Keratinocyte (primary cell): ENCODE measurements at regions not wholly inside any gene's neighbourhood (a gene's known extent, or its start where the extent isn't known, plus 50 kb on each side); places are given as distances from the start of the nearest gene placed in this dataset.

Experiments
- DNase-seq: peaks from one replicate; pipeline ENCODE4 v3.0.0-alpha.2; 2011; ENCODE audit warnings: low read depth, missing footprints, low spot score
- FAIRE-seq: peaks from 2 replicates; lab custom pipeline; 2011; peaks lifted over from hg19 to GRCh38; lab: Jason Lieb, UNC
- H2AFZ ChIP-seq: 2 replicates; pipeline ENCODE4 v1.6.0; 2012; ENCODE audit warnings: low read length, control low read depth, inconsistent platforms; ENCODE audit not compliant: control insufficient read depth
- H3K27ac ChIP-seq: 2 replicates; pipeline ENCODE4 v1.5.1; 2011; ENCODE audit warnings: low read length; ENCODE audit not compliant: control insufficient read depth, insufficient read depth
- H3K27me3 ChIP-seq: 3 replicates; pipeline ENCODE4 v1.6.0; 2011; ENCODE audit warnings: low read length; ENCODE audit not compliant: control insufficient read depth, insufficient read depth; ENCODE audit errors: extremely low read depth
- H3K36me3 ChIP-seq, 2 experiments: 2 replicates in 1 of 2; 3 replicates in 1 of 2; pipeline ENCODE4 v1.5.1; 2011; ENCODE audit warnings: low read length in 2 of 2, mild to moderate bottlenecking in 1 of 2; ENCODE audit not compliant: control insufficient read depth in 2 of 2, insufficient read depth in 2 of 2; ENCODE audit errors: extremely low read depth in 1 of 2
- H3K4me1 ChIP-seq: 3 replicates; pipeline ENCODE4 v1.5.1; 2011; ENCODE audit warnings: low read length; ENCODE audit not compliant: control insufficient read depth, insufficient read depth; ENCODE audit errors: extremely low read depth
- H3K4me2 ChIP-seq: 3 replicates; pipeline ENCODE4 v1.6.0; 2011; ENCODE audit warnings: low read depth, low read length; ENCODE audit not compliant: control insufficient read depth, insufficient read depth; ENCODE audit errors: extremely low read depth
- H3K4me3 ChIP-seq, 3 experiments: fragments of 200-600 bp in 1 of 3; sonication (generic) in 1 of 3; 2 replicates in 2 of 3; 3 replicates in 1 of 3; pipeline ENCODE4 v1.5.1; 2011 to 2016; ENCODE audit warnings: low read length in 3 of 3, mild to moderate bottlenecking in 3 of 3, control low read depth in 2 of 3, inconsistent platforms in 1 of 3, low read depth in 1 of 3, mixed read lengths in 1 of 3, mixed run types in 1 of 3, moderate library complexity in 1 of 3; ENCODE audit not compliant: control insufficient read depth in 2 of 3, insufficient read depth in 2 of 3; ENCODE audit errors: extremely low read depth in 1 of 3
- H3K79me2 ChIP-seq: 2 replicates; pipeline ENCODE4 v1.6.0; 2012; ENCODE audit warnings: low read length; ENCODE audit not compliant: control insufficient read depth, insufficient read depth
- H3K9ac ChIP-seq: 3 replicates; pipeline ENCODE4 v1.6.0; 2011; ENCODE audit warnings: low read length; ENCODE audit not compliant: control insufficient read depth, insufficient read depth; ENCODE audit errors: extremely low read depth
- H3K9me1 ChIP-seq: 3 replicates; pipeline ENCODE4 v1.6.0; 2011; ENCODE audit warnings: low read length; ENCODE audit not compliant: control insufficient read depth, insufficient read depth; ENCODE audit errors: extremely low read depth
- H3K9me3 ChIP-seq: 2 replicates; pipeline ENCODE4 v1.5.1; 2012; ENCODE audit warnings: low read depth, low read length; ENCODE audit not compliant: control insufficient read depth
- H4K20me1 ChIP-seq: 3 replicates; pipeline ENCODE4 v1.6.0; 2011; ENCODE audit warnings: low read length; ENCODE audit not compliant: control insufficient read depth, insufficient read depth; ENCODE audit errors: extremely low read depth
- EZH2 ChIP-seq: IDR thresholded peaks from one replicate; pipeline ENCODE4 v1.6.1; 2012; ENCODE audit warnings: inconsistent platforms, mild to moderate bottlenecking, low read length, moderate library complexity
- dilution Hi-C: fragments of 300-500 bp; cut with MboI; formaldehyde crosslinking; loops from one replicate; pipeline ENCODE4 v1.7.0; 2020; ENCODE audit warnings: low sequenced_read_pairs; ENCODE audit not compliant: extremely low pct_ligation_motif_present
- TF ChIP-seq, protein P1 (sequence below), 3 experiments: IDR thresholded peaks in 1 of 3; conservative IDR thresholded peaks in 1 of 3; optimal IDR thresholded peaks in 1 of 3; 2 replicates in 2 of 3; 3 replicates in 1 of 3; pipeline versions ENCODE3 to v1.5.1; 2011; ENCODE audit warnings: low read length in 3 of 3, mild to moderate bottlenecking in 3 of 3, moderate library complexity in 2 of 3, control low read depth in 1 of 3, inconsistent platforms in 1 of 3; ENCODE audit not compliant: insufficient read depth in 2 of 3; ENCODE audit errors: extremely low read depth in 1 of 3

DNA sequence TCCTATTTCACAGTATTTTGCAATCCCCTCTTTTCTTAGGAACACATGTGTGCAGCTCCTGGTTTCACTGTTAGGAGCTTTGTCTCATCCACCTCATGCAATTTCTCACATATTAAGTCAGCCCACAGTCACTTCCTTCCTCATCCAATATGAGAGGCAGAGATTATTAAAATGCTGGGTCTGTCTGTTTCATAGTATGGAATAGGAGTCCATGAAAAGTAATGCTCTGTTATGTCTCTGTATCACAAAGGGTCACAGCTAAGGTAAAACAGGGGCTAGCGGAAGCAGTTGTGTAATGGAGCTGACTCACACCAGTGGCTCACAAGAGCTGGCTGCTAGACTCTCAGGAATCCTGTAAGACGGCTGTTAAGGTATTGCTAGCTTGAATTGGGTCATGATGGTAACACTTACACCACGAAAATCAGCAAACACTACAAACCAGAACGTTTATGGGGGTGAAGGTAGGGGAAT lies 216.5 kb downstream of the EFNB2 start:
- Histone ChIP-seq H4K20me1 (no peaks in the 10 kb centered on the region), H3K79me2 (no peaks in the 10 kb centered on the region), H3K36me3 (no peaks in the 10 kb centered on the region), H3K27me3 (no peaks in the 10 kb centered on the region), H3K9me3 (peaks cover 3% of the 10 kb centered on the region), H3K9me1 (no peaks in the 10 kb centered on the region), H3K4me3 (no peak overlapping the region), H3K27ac (peak overlapping the region; percentile 11), H2AFZ (peak overlapping the region; percentile 40), H3K9ac (no peak overlapping the region), H3K4me1 (peaks cover 9% of the 10 kb centered on the region), H3K4me2 (peak overlapping the region; percentile 33)
- FAIRE-seq (peak; percentile 98), DNase-seq (peak; percentile 35)
- dilution Hi-C loops, result no loop called here
- TF ChIP-seq, protein P1, sequence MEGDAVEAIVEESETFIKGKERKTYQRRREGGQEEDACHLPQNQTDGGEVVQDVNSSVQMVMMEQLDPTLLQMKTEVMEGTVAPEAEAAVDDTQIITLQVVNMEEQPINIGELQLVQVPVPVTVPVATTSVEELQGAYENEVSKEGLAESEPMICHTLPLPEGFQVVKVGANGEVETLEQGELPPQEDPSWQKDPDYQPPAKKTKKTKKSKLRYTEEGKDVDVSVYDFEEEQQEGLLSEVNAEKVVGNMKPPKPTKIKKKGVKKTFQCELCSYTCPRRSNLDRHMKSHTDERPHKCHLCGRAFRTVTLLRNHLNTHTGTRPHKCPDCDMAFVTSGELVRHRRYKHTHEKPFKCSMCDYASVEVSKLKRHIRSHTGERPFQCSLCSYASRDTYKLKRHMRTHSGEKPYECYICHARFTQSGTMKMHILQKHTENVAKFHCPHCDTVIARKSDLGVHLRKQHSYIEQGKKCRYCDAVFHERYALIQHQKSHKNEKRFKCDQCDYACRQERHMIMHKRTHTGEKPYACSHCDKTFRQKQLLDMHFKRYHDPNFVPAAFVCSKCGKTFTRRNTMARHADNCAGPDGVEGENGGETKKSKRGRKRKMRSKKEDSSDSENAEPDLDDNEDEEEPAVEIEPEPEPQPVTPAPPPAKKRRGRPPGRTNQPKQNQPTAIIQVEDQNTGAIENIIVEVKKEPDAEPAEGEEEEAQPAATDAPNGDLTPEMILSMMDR (optimal IDR thresholded peaks at IDR 0.05 in 1 of 3, IDR thresholded peaks at IDR 0.05 in 1 of 3, conservative IDR thresholded peaks at IDR 0.05 in 1 of 3; ENCODE audit: extremely low read depth in 1 of 3, insufficient read depth in 2 of 3, low read length in 3 of 3), result no peak
- TF ChIP-seq EZH2, result no peak

DNA sequence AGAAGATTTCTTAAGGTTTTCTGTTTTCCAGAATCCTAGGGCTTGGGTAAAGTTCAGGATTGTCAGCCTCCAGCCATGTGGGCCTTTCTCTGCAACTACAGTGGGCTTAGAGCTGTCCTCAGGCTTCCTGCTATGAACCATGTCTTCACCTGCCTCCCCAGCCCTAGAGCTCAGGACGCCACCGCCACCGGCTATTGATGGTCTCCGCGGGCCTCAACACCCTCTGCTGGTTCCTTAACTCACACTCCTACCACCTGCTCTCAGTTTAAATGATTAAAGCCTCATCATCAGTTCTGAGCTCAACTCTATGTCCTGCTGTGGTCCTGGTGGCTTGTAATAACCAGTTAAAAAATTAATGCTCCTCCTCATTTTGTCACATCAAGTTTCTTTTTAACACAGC lies 221.0 kb downstream of the EFNB2 start:
- Histone ChIP-seq H3K27ac (no peak overlapping the region), H3K4me3 (no peak overlapping the region), H4K20me1 (no peaks in the 10 kb centered on the region), H3K27me3 (no peaks in the 10 kb centered on the region), H3K9me1 (no peaks in the 10 kb centered on the region), H3K4me2 (no peak overlapping the region), H2AFZ (no peak overlapping the region), H3K9ac (no peak overlapping the region), H3K79me2 (no peaks in the 10 kb centered on the region), H3K36me3 (no peaks in the 10 kb centered on the region), H3K4me1 (peaks cover 8% of the 10 kb centered on the region), H3K9me3 (no peaks in the 10 kb centered on the region)
- TF ChIP-seq EZH2, result no peak
- TF ChIP-seq, protein P1 (optimal IDR thresholded peaks at IDR 0.05 in 1 of 3, IDR thresholded peaks at IDR 0.05 in 1 of 3, conservative IDR thresholded peaks at IDR 0.05 in 1 of 3; ENCODE audit: extremely low read depth in 1 of 3, insufficient read depth in 2 of 3, low read length in 3 of 3), result no peak
- FAIRE-seq (no peak), DNase-seq (no peak)
- dilution Hi-C loops, result no loop called here
